Osteocyte (in vitro differentiated cells): ENCODE measurements at regions not wholly inside any gene's neighbourhood (a gene's known extent, or its start where the extent isn't known, plus 50 kb on each side); places are given as distances from the start of the nearest gene placed in this dataset.

Source experiments
- DNase-seq: peaks from one replicate; pipeline ENCODE4 v3.0.0; 2021; ENCODE audit warnings: mixed read lengths; ENCODE audit not compliant: unreplicated experiment; ENCODE audit errors: extremely low spot score
- H3K27ac Mint-ChIP-seq: one replicate; pipeline ENCODE4 v1.8.0; 2021; ENCODE audit warnings: mild to moderate bottlenecking, mixed read lengths; ENCODE audit not compliant: unreplicated experiment
- H3K27me3 Mint-ChIP-seq: one replicate; pipeline ENCODE4 v1.8.0; 2021; ENCODE audit warnings: mixed read lengths; ENCODE audit not compliant: unreplicated experiment
- H3K36me3 Mint-ChIP-seq: one replicate; pipeline ENCODE4 v1.8.0; 2021; ENCODE audit warnings: mixed read lengths; ENCODE audit not compliant: unreplicated experiment
- H3K4me1 Mint-ChIP-seq: one replicate; pipeline ENCODE4 v1.8.0; 2021; ENCODE audit warnings: mixed read lengths; ENCODE audit not compliant: unreplicated experiment
- H3K4me3 Mint-ChIP-seq: one replicate; pipeline ENCODE4 v1.8.0; 2021; ENCODE audit warnings: mild to moderate bottlenecking, moderate library complexity, mixed read lengths; ENCODE audit not compliant: unreplicated experiment
- H3K9me3 Mint-ChIP-seq: one replicate; pipeline ENCODE4 v1.8.0; 2021; ENCODE audit warnings: mixed read lengths; ENCODE audit not compliant: unreplicated experiment
- CTCF ChIP-seq: fragments of 200-600 bp; sonication (generic); IDR thresholded peaks from 2 replicates; pipeline ENCODE4 v1.5.0; 2021; ENCODE audit warnings: antibody characterized with exemption, mild to moderate bottlenecking, moderate library complexity

DNA sequence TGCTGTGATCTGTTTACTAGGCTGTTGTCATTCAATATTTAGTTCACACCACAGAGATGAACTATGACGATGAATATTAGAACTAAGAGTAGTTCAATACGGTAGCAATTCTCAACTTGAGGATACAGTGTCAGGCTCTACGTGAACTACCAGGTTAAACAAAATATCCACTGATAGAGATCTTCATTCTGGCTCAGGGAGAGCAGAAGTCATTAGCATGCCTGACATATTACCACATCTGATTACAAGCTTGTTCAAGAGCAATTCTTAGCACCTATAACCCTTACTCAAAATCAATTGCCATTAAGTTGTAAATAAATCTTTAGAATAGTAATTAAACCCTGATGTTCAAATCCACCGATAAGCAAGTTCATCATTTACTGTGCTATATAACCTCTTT, 207.2 kb downstream of the CHRM3 start:
- no peak for DNase-seq

GRCh38 chr1:239600588-239600987, 214.2 kb downstream of the CHRM3 start:
- H3K27me3 Mint-ChIP-seq: peaks cover 13% of the 10 kb centered on the region
- no peak for TF ChIP-seq CTCF
- no peaks in the 10 kb centered on the region for H3K9me3 Mint-ChIP-seq
- no peak overlapping the region for H3K4me3 Mint-ChIP-seq
- H3K4me1 Mint-ChIP-seq: no peaks in the 10 kb centered on the region
- DNase-seq: no peak
- no peak overlapping the region for H3K27ac Mint-ChIP-seq
- no peaks in the 10 kb centered on the region for H3K36me3 Mint-ChIP-seq

More for the DNA sequence above, 207.2 kb downstream of the CHRM3 start:
- Mint-ChIP-seq H3K36me3 (no peaks in the 10 kb centered on the region), H3K4me3 (no peak overlapping the region), H3K27me3 (peaks cover 11% of the 10 kb centered on the region), H3K27ac (no peak overlapping the region), H3K9me3 (no peaks in the 10 kb centered on the region), H3K4me1 (no peaks in the 10 kb centered on the region)
- no peak for TF ChIP-seq CTCF

GRCh38 chr1:239601108-239601507, 214.7 kb downstream of the CHRM3 start:
- no peaks in the 10 kb centered on the region for H3K9me3 Mint-ChIP-seq
- no peak for TF ChIP-seq CTCF
- no peaks in the 10 kb centered on the region for H3K4me1 Mint-ChIP-seq
- DNase-seq: no peak
- H3K4me3 Mint-ChIP-seq: no peak overlapping the region
- peaks cover 16% of the 10 kb centered on the region for H3K27me3 Mint-ChIP-seq
- H3K27ac Mint-ChIP-seq: no peak overlapping the region
- H3K36me3 Mint-ChIP-seq: no peaks in the 10 kb centered on the region

DNA sequence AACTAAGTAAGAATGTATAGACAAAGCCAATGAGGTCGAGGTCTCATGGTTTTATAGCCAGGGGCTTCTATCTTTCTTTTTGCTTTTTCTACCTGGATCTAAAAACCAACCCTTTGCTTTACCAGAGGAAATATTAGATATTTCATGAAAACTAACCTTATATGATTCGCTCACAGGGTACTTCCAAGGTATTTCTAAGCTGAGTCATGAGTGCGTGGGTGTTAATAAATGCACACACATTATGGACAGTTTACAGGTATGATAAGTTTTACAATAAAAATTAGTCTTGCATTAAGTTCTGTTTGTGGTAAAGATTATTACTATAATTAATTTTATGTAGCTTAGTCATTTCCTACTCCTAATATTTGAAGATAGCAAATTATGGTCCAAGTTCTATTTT, 217.2 kb downstream of the CHRM3 start:
- Mint-ChIP-seq H3K9me3 (no peaks in the 10 kb centered on the region), H3K27ac (no peak overlapping the region), H3K4me1 (no peaks in the 10 kb centered on the region), H3K36me3 (no peaks in the 10 kb centered on the region), H3K4me3 (no peak overlapping the region), H3K27me3 (peaks cover 14% of the 10 kb centered on the region)
- TF ChIP-seq CTCF: no peak
- no peak for DNase-seq

DNA sequence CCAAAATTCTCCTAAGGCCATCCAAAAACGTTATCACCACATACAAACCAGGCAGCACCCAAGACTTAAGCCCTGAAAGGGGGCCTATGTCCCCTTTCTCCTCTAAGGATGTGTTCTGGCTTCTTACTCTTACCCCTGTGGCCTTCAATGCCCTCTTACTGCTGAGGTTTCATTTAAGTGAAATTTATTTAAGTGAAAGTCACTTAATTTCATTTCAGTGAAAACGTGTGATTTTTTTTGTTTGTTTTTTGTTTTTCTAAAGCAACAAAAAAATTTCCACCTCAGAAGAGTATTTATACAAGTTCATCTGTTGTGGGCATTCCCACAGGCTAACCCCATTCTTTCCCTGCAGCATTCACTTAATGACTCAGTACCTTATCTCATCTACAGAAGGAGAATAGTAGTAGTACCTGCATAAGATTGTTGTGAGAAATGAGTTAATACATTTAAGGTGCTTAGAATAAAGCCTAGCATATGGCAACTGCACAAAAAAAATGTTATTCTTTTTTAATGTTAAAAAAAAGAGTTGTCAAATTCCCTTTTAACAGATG, 220.6 kb downstream of the CHRM3 start:
- no peak for TF ChIP-seq CTCF
- Mint-ChIP-seq H3K4me1 (no peaks in the 10 kb centered on the region), H3K27me3 (peaks cover 5% of the 10 kb centered on the region), H3K27ac (no peak overlapping the region), H3K9me3 (no peaks in the 10 kb centered on the region), H3K36me3 (no peaks in the 10 kb centered on the region), H3K4me3 (no peak overlapping the region)
- DNase-seq: no peak
